ENCODE measurements at regions not wholly inside any gene's neighbourhood (a gene's known extent, or its start where the extent isn't known, plus 50 kb on each side); places are given as distances from the start of the nearest gene placed in this dataset.

DNA sequence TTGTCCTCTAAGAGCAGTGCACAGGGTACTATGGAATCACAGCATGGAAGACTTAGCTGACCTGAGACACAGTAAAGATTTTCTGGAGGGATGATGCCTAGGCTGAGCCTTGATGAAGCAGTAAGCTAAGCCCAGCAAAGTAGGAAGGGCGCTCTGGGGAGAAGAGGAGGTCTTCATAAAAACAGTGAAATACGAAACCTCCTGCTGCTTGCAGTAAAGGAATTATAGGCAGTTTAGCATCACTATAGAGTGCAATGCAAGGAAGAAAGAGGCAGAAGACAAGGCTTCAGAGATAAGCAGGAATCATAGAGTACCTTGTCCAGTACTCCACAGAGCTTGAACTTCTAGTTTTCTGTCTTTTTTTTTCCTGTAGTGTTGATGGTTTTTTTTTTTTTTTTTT is 555.7 kb upstream of the CADM1 start:
- H3K4me3 ChIP-seq (ENCODE audit: low read depth in 1 of 3, low read length in 3 of 3) = no peak overlapping the region
- 69% methylated on average over 2 of the region's 2 CpGs for WGBS
- H3K27ac ChIP-seq (ENCODE audit: low read depth in 1 of 2, low read length in 2 of 2) = no peak overlapping the region
- H3K9me3 ChIP-seq (ENCODE audit: control insufficient read depth in 4 of 4, low read length in 3 of 4) = no peaks in the 10 kb centered on the region
- H3K4me1 ChIP-seq (ENCODE audit: control insufficient read depth in 4 of 4, insufficient read depth in 4 of 4, low read length in 3 of 4) = no peaks in the 10 kb centered on the region
- H3K36me3 ChIP-seq (ENCODE audit: control insufficient read depth in 4 of 4, insufficient read depth in 3 of 4, low read depth in 1 of 4, low read length in 3 of 4) = no peaks in the 10 kb centered on the region
- TF ChIP-seq, protein P1, sequence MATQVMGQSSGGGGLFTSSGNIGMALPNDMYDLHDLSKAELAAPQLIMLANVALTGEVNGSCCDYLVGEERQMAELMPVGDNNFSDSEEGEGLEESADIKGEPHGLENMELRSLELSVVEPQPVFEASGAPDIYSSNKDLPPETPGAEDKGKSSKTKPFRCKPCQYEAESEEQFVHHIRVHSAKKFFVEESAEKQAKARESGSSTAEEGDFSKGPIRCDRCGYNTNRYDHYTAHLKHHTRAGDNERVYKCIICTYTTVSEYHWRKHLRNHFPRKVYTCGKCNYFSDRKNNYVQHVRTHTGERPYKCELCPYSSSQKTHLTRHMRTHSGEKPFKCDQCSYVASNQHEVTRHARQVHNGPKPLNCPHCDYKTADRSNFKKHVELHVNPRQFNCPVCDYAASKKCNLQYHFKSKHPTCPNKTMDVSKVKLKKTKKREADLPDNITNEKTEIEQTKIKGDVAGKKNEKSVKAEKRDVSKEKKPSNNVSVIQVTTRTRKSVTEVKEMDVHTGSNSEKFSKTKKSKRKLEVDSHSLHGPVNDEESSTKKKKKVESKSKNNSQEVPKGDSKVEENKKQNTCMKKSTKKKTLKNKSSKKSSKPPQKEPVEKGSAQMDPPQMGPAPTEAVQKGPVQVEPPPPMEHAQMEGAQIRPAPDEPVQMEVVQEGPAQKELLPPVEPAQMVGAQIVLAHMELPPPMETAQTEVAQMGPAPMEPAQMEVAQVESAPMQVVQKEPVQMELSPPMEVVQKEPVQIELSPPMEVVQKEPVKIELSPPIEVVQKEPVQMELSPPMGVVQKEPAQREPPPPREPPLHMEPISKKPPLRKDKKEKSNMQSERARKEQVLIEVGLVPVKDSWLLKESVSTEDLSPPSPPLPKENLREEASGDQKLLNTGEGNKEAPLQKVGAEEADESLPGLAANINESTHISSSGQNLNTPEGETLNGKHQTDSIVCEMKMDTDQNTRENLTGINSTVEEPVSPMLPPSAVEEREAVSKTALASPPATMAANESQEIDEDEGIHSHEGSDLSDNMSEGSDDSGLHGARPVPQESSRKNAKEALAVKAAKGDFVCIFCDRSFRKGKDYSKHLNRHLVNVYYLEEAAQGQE (IDR thresholded peaks at IDR 0.05) = no peak
- no peak for TF ChIP-seq HNF4G (IDR thresholded peaks at IDR 0.05)
- TF ChIP-seq, protein P2, sequence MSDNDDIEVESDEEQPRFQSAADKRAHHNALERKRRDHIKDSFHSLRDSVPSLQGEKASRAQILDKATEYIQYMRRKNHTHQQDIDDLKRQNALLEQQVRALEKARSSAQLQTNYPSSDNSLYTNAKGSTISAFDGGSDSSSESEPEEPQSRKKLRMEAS (IDR thresholded peaks at IDR 0.05) = no peak
- DNase-seq (ENCODE audit: low spot score) = no peak
- H3K9ac ChIP-seq (ENCODE audit: low read depth in 1 of 2, low read length in 2 of 2) = no peak overlapping the region
- H3K27me3 ChIP-seq (ENCODE audit: control insufficient read depth in 4 of 4, insufficient read depth in 4 of 4, low read length in 3 of 4) = peaks cover 0 to 3% (median 1%) of the 10 kb centered on the region in 4 donors

DNA sequence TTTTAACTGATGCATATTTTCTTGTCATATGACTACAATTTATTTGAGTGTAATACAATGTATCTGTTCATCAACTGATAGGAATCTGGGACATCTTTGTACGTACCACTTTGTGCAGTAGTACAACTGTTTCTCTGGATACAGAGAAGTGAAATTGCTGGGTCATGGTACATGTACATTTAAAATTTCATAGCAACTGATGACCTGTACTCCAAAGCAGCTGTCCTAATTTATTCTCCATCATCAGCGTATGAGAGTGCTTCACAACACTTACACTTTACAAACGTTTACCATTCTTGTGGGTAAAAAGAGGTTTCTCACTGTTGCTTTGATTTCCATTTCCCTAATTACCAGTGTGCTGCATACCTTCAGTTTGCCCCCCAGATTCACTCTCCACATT is 552.8 kb upstream of the CADM1 start:
- peaks cover 0 to 3% (median 0%) of the 10 kb centered on the region in 4 donors for H3K27me3 ChIP-seq (ENCODE audit: control insufficient read depth in 4 of 4, insufficient read depth in 4 of 4, low read length in 3 of 4)
- 63% methylated on average over 3 of the region's 3 CpGs for WGBS
- no peaks in the 10 kb centered on the region for H3K36me3 ChIP-seq (ENCODE audit: control insufficient read depth in 4 of 4, insufficient read depth in 3 of 4, low read depth in 1 of 4, low read length in 3 of 4)
- TF ChIP-seq RAD21 (IDR thresholded peaks at IDR 0.05) (no peak), YY1 (IDR thresholded peaks at IDR 0.05) (no peak), FOXA2 (IDR thresholded peaks at IDR 0.05) (no peak), HNF4G (IDR thresholded peaks at IDR 0.05) (no peak), TAF1 (conservative IDR thresholded peaks at IDR 0.05) (no peak), GABPA (IDR thresholded peaks at IDR 0.05 in 1 of 2, conservative IDR thresholded peaks at IDR 0.05 in 1 of 2) (no peak), FOXA1 (IDR thresholded peaks at IDR 0.05) (no peak), EGR1 (IDR thresholded peaks at IDR 0.05; ENCODE audit: low read depth in 2 of 2) (no peak), NR2F2 (IDR thresholded peaks at IDR 0.05) (no peak), SP1 (IDR thresholded peaks at IDR 0.05) (no peak), HNF4A (conservative IDR thresholded peaks at IDR 0.05) (no peak), RXRA (IDR thresholded peaks at IDR 0.05) (no peak)
- TF ChIP-seq, protein P3, sequence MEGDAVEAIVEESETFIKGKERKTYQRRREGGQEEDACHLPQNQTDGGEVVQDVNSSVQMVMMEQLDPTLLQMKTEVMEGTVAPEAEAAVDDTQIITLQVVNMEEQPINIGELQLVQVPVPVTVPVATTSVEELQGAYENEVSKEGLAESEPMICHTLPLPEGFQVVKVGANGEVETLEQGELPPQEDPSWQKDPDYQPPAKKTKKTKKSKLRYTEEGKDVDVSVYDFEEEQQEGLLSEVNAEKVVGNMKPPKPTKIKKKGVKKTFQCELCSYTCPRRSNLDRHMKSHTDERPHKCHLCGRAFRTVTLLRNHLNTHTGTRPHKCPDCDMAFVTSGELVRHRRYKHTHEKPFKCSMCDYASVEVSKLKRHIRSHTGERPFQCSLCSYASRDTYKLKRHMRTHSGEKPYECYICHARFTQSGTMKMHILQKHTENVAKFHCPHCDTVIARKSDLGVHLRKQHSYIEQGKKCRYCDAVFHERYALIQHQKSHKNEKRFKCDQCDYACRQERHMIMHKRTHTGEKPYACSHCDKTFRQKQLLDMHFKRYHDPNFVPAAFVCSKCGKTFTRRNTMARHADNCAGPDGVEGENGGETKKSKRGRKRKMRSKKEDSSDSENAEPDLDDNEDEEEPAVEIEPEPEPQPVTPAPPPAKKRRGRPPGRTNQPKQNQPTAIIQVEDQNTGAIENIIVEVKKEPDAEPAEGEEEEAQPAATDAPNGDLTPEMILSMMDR (IDR thresholded peaks at IDR 0.05; ENCODE audit: low read depth, low read length, missing input control) = no peak
- TF ChIP-seq, protein P2 (IDR thresholded peaks at IDR 0.05) = no peak
- TF ChIP-seq, protein P4, sequence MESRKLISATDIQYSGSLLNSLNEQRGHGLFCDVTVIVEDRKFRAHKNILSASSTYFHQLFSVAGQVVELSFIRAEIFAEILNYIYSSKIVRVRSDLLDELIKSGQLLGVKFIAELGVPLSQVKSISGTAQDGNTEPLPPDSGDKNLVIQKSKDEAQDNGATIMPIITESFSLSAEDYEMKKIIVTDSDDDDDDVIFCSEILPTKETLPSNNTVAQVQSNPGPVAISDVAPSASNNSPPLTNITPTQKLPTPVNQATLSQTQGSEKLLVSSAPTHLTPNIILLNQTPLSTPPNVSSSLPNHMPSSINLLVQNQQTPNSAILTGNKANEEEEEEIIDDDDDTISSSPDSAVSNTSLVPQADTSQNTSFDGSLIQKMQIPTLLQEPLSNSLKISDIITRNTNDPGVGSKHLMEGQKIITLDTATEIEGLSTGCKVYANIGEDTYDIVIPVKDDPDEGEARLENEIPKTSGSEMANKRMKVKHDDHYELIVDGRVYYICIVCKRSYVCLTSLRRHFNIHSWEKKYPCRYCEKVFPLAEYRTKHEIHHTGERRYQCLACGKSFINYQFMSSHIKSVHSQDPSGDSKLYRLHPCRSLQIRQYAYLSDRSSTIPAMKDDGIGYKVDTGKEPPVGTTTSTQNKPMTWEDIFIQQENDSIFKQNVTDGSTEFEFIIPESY (IDR thresholded peaks at IDR 0.05) = no peak
- DNase-seq (ENCODE audit: low spot score) = no peak
- H3K4me3 ChIP-seq (ENCODE audit: low read depth in 1 of 3, low read length in 3 of 3) = no peak overlapping the region
- no peak overlapping the region for H3K27ac ChIP-seq (ENCODE audit: low read depth in 1 of 2, low read length in 2 of 2)
- H3K9ac ChIP-seq (ENCODE audit: low read depth in 1 of 2, low read length in 2 of 2) = no peak overlapping the region
- no peaks in the 10 kb centered on the region for H3K9me3 ChIP-seq (ENCODE audit: control insufficient read depth in 4 of 4, low read length in 3 of 4)
- no peaks in the 10 kb centered on the region for H3K4me1 ChIP-seq (ENCODE audit: control insufficient read depth in 4 of 4, insufficient read depth in 4 of 4, low read length in 3 of 4)
